ENCODE measurements at regions not wholly inside any gene's neighbourhood (a gene's known extent, or its start where the extent isn't known, plus 50 kb on each side); places are given as distances from the start of the nearest gene placed in this dataset.

DNA sequence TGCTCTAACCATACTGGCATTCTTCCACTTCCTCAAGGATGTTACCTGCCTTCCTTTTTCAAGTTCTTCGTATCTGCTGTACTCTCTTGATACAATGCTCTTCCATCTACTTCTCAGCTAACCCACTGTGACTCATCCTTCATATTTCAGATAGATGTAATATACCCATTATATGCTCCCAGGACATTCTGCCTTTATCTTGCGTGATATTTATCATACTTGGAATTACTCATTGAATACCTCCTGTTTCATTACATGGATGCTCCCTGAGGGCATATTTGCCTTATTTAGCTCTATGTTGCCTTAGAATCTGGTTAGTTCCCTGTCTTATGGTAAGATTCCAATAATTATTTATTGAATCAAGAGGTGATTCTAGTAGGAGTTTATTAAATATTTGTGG lies 706.4 kb downstream of the SORCS3 start (continued):
- TF ChIP-seq KDM1A (IDR thresholded peaks at IDR 0.05; ENCODE audit: borderline replicate concordance, low read length) (no peak), SAP30 (IDR thresholded peaks at IDR 0.05; ENCODE audit: insufficient read depth, insufficient replicate concordance, low read length) (no peak), EGR1 (IDR thresholded peaks at IDR 0.05; ENCODE audit: borderline replicate concordance, low read depth, low read length) (no peak), RNF2 (IDR thresholded peaks at IDR 0.05; ENCODE audit: borderline replicate concordance, low read depth, low read length, missing control alignments, poor library complexity, severe bottlenecking) (no peak)
